OCI-LY1 (cell line): ENCODE measurements at regions not wholly inside any gene's neighbourhood (a gene's known extent, or its start where the extent isn't known, plus 50 kb on each side); places are given as distances from the start of the nearest gene placed in this dataset.

Experiments
- H2AFZ ChIP-seq: fragments of 200-600 bp; sonication (generic), shearing (Covaris generic); 2 replicates; pipeline ENCODE4 v1.6.0; 2014; ENCODE audit warnings: antibody characterized with exemption, mild to moderate bottlenecking, low read length
- H3F3A ChIP-seq: fragments of 200-600 bp; sonication (generic), shearing (Covaris generic); 2 replicates; pipeline ENCODE4 v1.6.0; 2014; ENCODE audit warnings: mild to moderate bottlenecking, antibody characterized with exemption, low read length, moderate library complexity; ENCODE audit not compliant: insufficient read depth
- H3K27ac ChIP-seq: fragments of 200-600 bp; sonication (generic); 2 replicates; pipeline ENCODE4 v1.5.1; 2014; ENCODE audit warnings: low read length, mixed run types, mild to moderate bottlenecking, low read depth; ENCODE audit not compliant: poor library complexity, severe bottlenecking
- H3K27me3 ChIP-seq: fragments of 200-600 bp; sonication (generic); 2 replicates; pipeline ENCODE4 v1.6.0; 2014; ENCODE audit warnings: antibody characterized with exemption, mild to moderate bottlenecking, low read length, moderate library complexity; ENCODE audit not compliant: insufficient read depth
- H3K36me3 ChIP-seq: fragments of 200-600 bp; sonication (generic); 2 replicates; pipeline ENCODE4 v1.6.1; 2014; ENCODE audit warnings: mild to moderate bottlenecking, antibody characterized with exemption, low read length, moderate library complexity, mixed read lengths; ENCODE audit not compliant: insufficient read depth
- H3K4me1 ChIP-seq: fragments of 200-600 bp; sonication (generic); 2 replicates; pipeline ENCODE4 v1.5.1; 2014; ENCODE audit warnings: mild to moderate bottlenecking, low read length, moderate library complexity; ENCODE audit not compliant: insufficient read depth, severe bottlenecking
- H3K4me2 ChIP-seq: fragments of 200-600 bp; sonication (generic), shearing (Covaris generic); 2 replicates; pipeline ENCODE4 v1.6.1; 2014; ENCODE audit warnings: low read length
- H3K4me3 ChIP-seq: fragments of 200-600 bp; sonication (generic); 2 replicates; pipeline ENCODE4 v1.5.1; 2014; ENCODE audit warnings: low read length, low read depth, mild to moderate bottlenecking, mixed read lengths; ENCODE audit not compliant: poor library complexity, severe bottlenecking
- H3K79me2 ChIP-seq: fragments of 200-600 bp; shearing (Covaris generic); 2 replicates; pipeline ENCODE4 v1.6.1; 2016; ENCODE audit warnings: mixed run types, low read length, mixed read lengths; ENCODE audit not compliant: insufficient read depth
- H3K9ac ChIP-seq: fragments of 200-600 bp; sonication (generic), shearing (Covaris generic); 2 replicates; pipeline ENCODE4 v1.6.1; 2014; ENCODE audit warnings: mild to moderate bottlenecking, low read length, mixed read lengths
- H3K9me2 ChIP-seq: fragments of 200-600 bp; sonication (generic), shearing (Covaris generic); 2 replicates; pipeline ENCODE4 v1.6.1; 2014; ENCODE audit warnings: low read depth, mild to moderate bottlenecking, low read length, mixed read lengths
- H3K9me3 ChIP-seq: fragments of 200-600 bp; shearing (Covaris generic); 2 replicates; pipeline ENCODE4 v1.6.1; 2014; ENCODE audit warnings: low read length, mixed read lengths
- H4K20me1 ChIP-seq: fragments of 200-600 bp; sonication (generic), shearing (Covaris generic); 2 replicates; pipeline ENCODE4 v1.6.0; 2016; ENCODE audit warnings: mild to moderate bottlenecking, low read length; ENCODE audit not compliant: insufficient read depth
- CTCF ChIP-seq: fragments of 200-600 bp; sonication (generic), shearing (Covaris generic); IDR thresholded peaks from 2 replicates; pipeline ENCODE4 v1.5.1; 2017; ENCODE audit warnings: mild to moderate bottlenecking, antibody characterized with exemption, low read length, moderate library complexity, mixed read lengths
- EZH2 ChIP-seq: fragments of 200-600 bp; sonication (generic), shearing (Covaris generic); IDR thresholded peaks from 2 replicates; pipeline ENCODE4 v1.8.0; 2017; ENCODE audit warnings: borderline replicate concordance, mixed run types, mild to moderate bottlenecking, antibody characterized with exemption, low read length, moderate library complexity, mixed read lengths

DNA sequence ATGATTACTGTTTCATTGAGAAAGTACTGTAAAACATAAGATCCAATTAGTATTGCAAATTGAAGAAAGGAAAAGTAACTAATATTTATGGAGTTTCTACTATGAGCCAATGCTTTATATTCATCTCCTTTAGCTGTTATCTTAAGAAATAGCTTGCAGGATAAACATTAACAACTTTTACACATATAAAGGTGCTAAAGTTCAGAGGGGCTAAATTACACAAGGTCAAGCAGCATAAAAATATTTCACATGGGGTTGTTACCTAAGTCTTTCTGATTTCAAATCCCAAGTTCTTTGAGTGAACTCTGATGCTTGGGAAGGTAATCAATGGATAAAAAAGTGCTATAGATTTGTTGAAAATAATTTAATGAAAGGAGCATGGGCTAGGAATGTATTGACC lies 765.5 kb downstream of the CDH8 start:
- Histone ChIP-seq H3K36me3 (no peaks in the 10 kb centered on the region), H3K9ac (no peak overlapping the region), H3K27ac (no peak overlapping the region)

GRCh38 chr16:61263400-61263799 lies 772.8 kb downstream of the CDH8 start:
- H3K79me2 ChIP-seq: no peaks in the 10 kb centered on the region
- no peaks in the 10 kb centered on the region for H3K4me1 ChIP-seq
- H3K4me3 ChIP-seq: no peak overlapping the region
- TF ChIP-seq CTCF: no peak
- H3K9ac ChIP-seq: no peak overlapping the region
- H4K20me1 ChIP-seq: no peaks in the 10 kb centered on the region
- H3K27ac ChIP-seq: no peak overlapping the region
- no peaks in the 10 kb centered on the region for H3K36me3 ChIP-seq
- no peaks in the 10 kb centered on the region for H3K9me3 ChIP-seq
- H3K9me2 ChIP-seq: no peaks in the 10 kb centered on the region
- no peak overlapping the region for H3K4me2 ChIP-seq
- no peak overlapping the region for H2AFZ ChIP-seq
- no peaks in the 10 kb centered on the region for H3F3A ChIP-seq
- no peaks in the 10 kb centered on the region for H3K27me3 ChIP-seq

More for the DNA sequence above, 765.5 kb downstream of the CDH8 start:
- H3K27me3 ChIP-seq: no peaks in the 10 kb centered on the region
- H3K4me1 ChIP-seq: no peaks in the 10 kb centered on the region
- no peak overlapping the region for H3K4me2 ChIP-seq
- no peak overlapping the region for H3K4me3 ChIP-seq
- no peaks in the 10 kb centered on the region for H3K79me2 ChIP-seq
- TF ChIP-seq EZH2 (no peak), CTCF (no peak)
- H3K9me2 ChIP-seq: no peaks in the 10 kb centered on the region
- H3F3A ChIP-seq: no peaks in the 10 kb centered on the region
- no peaks in the 10 kb centered on the region for H4K20me1 ChIP-seq
- no peaks in the 10 kb centered on the region for H3K9me3 ChIP-seq
- no peak overlapping the region for H2AFZ ChIP-seq

DNA sequence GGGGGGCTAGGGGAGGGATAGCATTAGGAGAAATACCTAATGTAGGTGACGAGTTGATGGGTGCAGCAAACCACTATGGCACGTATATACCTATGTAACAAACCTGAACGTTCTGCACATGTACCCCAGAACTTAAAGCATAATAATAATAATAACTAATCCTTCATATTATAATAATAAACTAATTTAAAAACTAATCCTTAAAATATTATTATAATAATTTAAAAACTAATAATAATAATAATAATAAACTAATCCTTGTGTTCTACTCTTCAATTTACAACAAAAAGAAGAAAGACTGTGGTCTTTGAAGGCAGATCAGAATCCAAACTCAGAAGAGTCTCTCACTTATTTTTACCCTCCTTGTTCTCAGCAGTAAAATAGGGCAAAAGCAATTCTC lies 774.9 kb downstream of the CDH8 start:
- Histone ChIP-seq H3K36me3 (no peaks in the 10 kb centered on the region), H3K9me3 (no peaks in the 10 kb centered on the region), H3F3A (no peaks in the 10 kb centered on the region)

More for the DNA sequence above, 774.9 kb downstream of the CDH8 start:
- Histone ChIP-seq H3K4me1 (no peaks in the 10 kb centered on the region), H2AFZ (no peak overlapping the region), H4K20me1 (no peaks in the 10 kb centered on the region), H3K27ac (no peak overlapping the region), H3K27me3 (no peaks in the 10 kb centered on the region), H3K4me3 (no peak overlapping the region), H3K4me2 (no peak overlapping the region), H3K9me2 (no peaks in the 10 kb centered on the region), H3K79me2 (no peaks in the 10 kb centered on the region), H3K9ac (no peak overlapping the region)
- TF ChIP-seq CTCF: no peak
- TF ChIP-seq EZH2: no peak
